Sigmoid colon (tissue), 6 donors: ENCODE measurements at regions not wholly inside any gene's neighbourhood (a gene's known extent, or its start where the extent isn't known, plus 50 kb on each side); places are given as distances from the start of the nearest gene placed in this dataset.

Experiments used
- DNase-seq: peaks from one replicate; pipeline ENCODE4 v3.0.0-alpha.2; 2019
- H3K27ac ChIP-seq, 4 donors: fragments of 200-600 bp; sonication (generic); one replicate each; pipeline ENCODE4 v1.5.1; 2016 to 2019; ENCODE audit warnings: mild to moderate bottlenecking in 1 of 4
- H3K27me3 ChIP-seq, 3 donors: fragments of 200-600 bp; sonication (generic); one replicate each; pipeline ENCODE4 v1.5.1; 2019; ENCODE audit warnings: mild to moderate bottlenecking in 1 of 3
- H3K36me3 ChIP-seq, 4 donors: fragments of 200-600 bp; sonication (generic); one replicate each; pipeline ENCODE4 v1.5.1; 2016 to 2019
- H3K4me1 ChIP-seq, 4 donors: fragments of 200-600 bp; sonication (generic); one replicate each; pipeline ENCODE4 v1.5.1; 2017 to 2019
- H3K4me3 ChIP-seq, 4 donors: fragments of 200-600 bp; sonication (generic); one replicate each; pipeline ENCODE4 v1.5.1; 2017 to 2019; ENCODE audit warnings: mild to moderate bottlenecking in 2 of 4, moderate library complexity in 1 of 4
- H3K9me3 ChIP-seq, 4 donors: fragments of 200-600 bp in 3 of 4; sonication (generic) in 3 of 4; one replicate each; pipeline versions ENCODE4 v1.5.1 to v1.6.1; 2013 to 2019
- CTCF ChIP-seq, 4 experiments: fragments of 450-650 bp in 3 of 4; fragments of 200-600 bp in 1 of 4; IDR thresholded peaks; one replicate each; pipeline ENCODE4 v1.5.1; 2016 to 2019; ENCODE audit warnings: antibody characterized with exemption in 4 of 4, mild to moderate bottlenecking in 3 of 4, moderate library complexity in 2 of 4
- EP300 ChIP-seq, 4 donors: sonication (generic); formaldehyde crosslinking; IDR thresholded peaks; one replicate each; pipeline ENCODE4 v1.6.1; 2017; ENCODE audit warnings: antibody characterized with exemption in 4 of 4
- POLR2A ChIP-seq, 2 donors: fragments of 450-650 bp; IDR thresholded peaks; one replicate each; pipeline ENCODE4 v1.6.1; 2016; ENCODE audit warnings: antibody characterized with exemption in 2 of 2, mild to moderate bottlenecking in 2 of 2, moderate library complexity in 2 of 2
- POLR2AphosphoS5 ChIP-seq, 4 donors: sonication (generic); formaldehyde crosslinking; IDR thresholded peaks; one replicate each; pipeline ENCODE4 v1.6.1; 2017; ENCODE audit warnings: antibody characterized with exemption in 4 of 4
- WGBS, 2 donors: extraction: QIAGEN DNeasy Blood & Tissue Kit; methylation state at CpG; one replicate each; pipeline ENCODE4 v1.1.7; 2013; 5-methylcytosine and 5-hydroxymethylcytosine counted together
- intact Hi-C: fragments of 100-400 bp; cut with DNase I; formaldehyde crosslinking; loops from one replicate; pipeline ENCODE4 v1.15.1; 2023
- donor health status: healthy with polysubstance abuse.
- donor health status: healthy.

DNA sequence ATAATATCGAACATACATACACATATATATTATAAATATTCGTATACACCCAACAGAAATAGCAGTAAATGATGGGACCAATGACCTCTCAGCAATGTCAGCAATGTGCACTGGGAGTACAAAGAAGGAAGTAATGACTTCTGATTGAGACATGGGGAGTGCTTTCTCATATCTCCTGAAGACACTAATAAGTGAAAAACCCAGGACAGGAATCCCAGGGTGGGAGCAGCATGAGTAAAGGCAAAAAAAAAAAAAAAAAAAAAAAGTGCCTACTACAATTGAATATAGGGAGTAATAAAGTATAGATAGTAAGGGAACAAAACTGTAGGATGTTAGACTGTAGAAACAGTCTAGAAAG is 491.3 kb downstream of the IRS1 start:
- Histone ChIP-seq H3K36me3 (no peaks in the 10 kb centered on the region), H3K9me3 (no peaks in the 10 kb centered on the region), H3K4me3 (no peak overlapping the region), H3K27me3 (no peaks in the 10 kb centered on the region), H3K27ac (no peak overlapping the region), H3K4me1 (peaks cover 0 to 25% (median 15%) of the 10 kb centered on the region in 4 donors)
- 84 to 92% methylated on average over 2 of the region's 2 CpGs for WGBS, 2 donors
- intact Hi-C loops: loop anchor here (1.0 kb wide), 1 partner anchor 9 kb away; no protein-coding TSS in a partner anchor
- TF ChIP-seq POLR2AphosphoS5 (IDR thresholded peaks at IDR 0.05): no peak
- no peak for TF ChIP-seq CTCF (IDR thresholded peaks at IDR 0.05)
- no peak for DNase-seq

GRCh38 chr2:226307487-226308322 is 491.9 kb downstream of the IRS1 start:
- Histone ChIP-seq H3K4me1 (peaks cover 0 to 25% (median 15%) of the 10 kb centered on the region in 4 donors), H3K36me3 (no peaks in the 10 kb centered on the region), H3K27me3 (no peaks in the 10 kb centered on the region), H3K4me3 (no peak overlapping the region), H3K27ac (no peak overlapping the region), H3K9me3 (no peaks in the 10 kb centered on the region)
- TF ChIP-seq POLR2AphosphoS5 (IDR thresholded peaks at IDR 0.05) (no peak), CTCF (IDR thresholded peaks at IDR 0.05) (no peak), EP300 (IDR thresholded peaks at IDR 0.05) (no peak), POLR2A (IDR thresholded peaks at IDR 0.05) (no peak)
- WGBS, 2 donors: 71 to 77% methylated on average over 4 of the region's 4 CpGs
- DNase-seq: no peak
- intact Hi-C loops: loop anchor here (1.0 kb wide), 1 partner anchor 8 kb away; no protein-coding TSS in a partner anchor

GRCh38 chr2:226306969-226307368 is 492.7 kb downstream of the IRS1 start:
- intact Hi-C loops: no loop called here
- no peaks in the 10 kb centered on the region for H3K36me3 ChIP-seq
- DNase-seq: no peak
- no peaks in the 10 kb centered on the region for H3K27me3 ChIP-seq
- H3K4me1 ChIP-seq: peaks cover 0 to 25% (median 15%) of the 10 kb centered on the region in 4 donors
- H3K4me3 ChIP-seq: no peak overlapping the region
- WGBS, 2 donors: 92 to 95% methylated on average over 2 of the region's 2 CpGs
- no peaks in the 10 kb centered on the region for H3K9me3 ChIP-seq
- TF ChIP-seq EP300 (IDR thresholded peaks at IDR 0.05) (no peak), POLR2AphosphoS5 (IDR thresholded peaks at IDR 0.05) (no peak), POLR2A (IDR thresholded peaks at IDR 0.05) (no peak), CTCF (IDR thresholded peaks at IDR 0.05) (no peak)
- no peak overlapping the region for H3K27ac ChIP-seq

DNA sequence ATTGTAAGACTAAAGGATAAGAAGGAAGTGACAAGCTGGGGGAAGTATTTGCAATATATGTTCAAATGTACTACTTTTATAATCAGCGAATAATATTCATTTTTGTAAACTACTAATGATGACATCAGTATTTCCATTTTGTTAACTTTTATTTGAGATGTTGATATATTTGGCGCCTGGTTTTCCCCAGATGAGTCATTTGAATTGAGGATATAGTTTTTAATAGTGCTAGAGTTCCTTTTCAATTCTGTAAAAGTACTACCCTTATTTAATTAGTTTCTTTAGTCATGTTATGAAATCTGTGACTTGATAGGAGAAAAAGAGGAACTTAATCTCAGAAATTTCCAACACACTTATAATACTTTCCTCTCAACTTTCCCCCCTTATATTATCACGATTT is 495.3 kb downstream of the IRS1 start:
- Histone ChIP-seq H3K36me3 (no peaks in the 10 kb centered on the region), H3K4me1 (peaks cover 0 to 7% (median 3%) of the 10 kb centered on the region in 4 donors), H3K27me3 (no peaks in the 10 kb centered on the region), H3K9me3 (no peaks in the 10 kb centered on the region), H3K4me3 (no peak overlapping the region), H3K27ac (no peak overlapping the region)
- 76 to 84% methylated on average over 3 of the region's 3 CpGs for WGBS, 2 donors
- intact Hi-C loops: no loop called here
- DNase-seq: no peak
- TF ChIP-seq POLR2A (IDR thresholded peaks at IDR 0.05) (no peak), EP300 (IDR thresholded peaks at IDR 0.05) (no peak), POLR2AphosphoS5 (IDR thresholded peaks at IDR 0.05) (no peak), CTCF (IDR thresholded peaks at IDR 0.05) (no peak)
